ENCODE measurements at regions not wholly inside any gene's neighbourhood (a gene's known extent, or its start where the extent isn't known, plus 50 kb on each side); places are given as distances from the start of the nearest gene placed in this dataset.

- TF ChIP-seq EP300 (IDR thresholded peaks at IDR 0.05) (no peak), CTCF (IDR thresholded peaks at IDR 0.05) (no peak), POLR2AphosphoS5 (IDR thresholded peaks at IDR 0.05) (no peak), POLR2A (IDR thresholded peaks at IDR 0.05) (no peak)
These were observed 100.1 kb upstream of the DYNLRB2 start for GRCh38 chr16:80440667-80441066.
